Transverse colon (tissue), 4 donors: ENCODE measurements at regions not wholly inside any gene's neighbourhood (a gene's known extent, or its start where the extent isn't known, plus 50 kb on each side); places are given as distances from the start of the nearest gene placed in this dataset.

Source experiments
- CTCF ChIP-seq, 5 experiments: fragments of 200-600 bp in 3 of 5; fragments of 450-650 bp in 2 of 5; sonication (generic) in 3 of 5; IDR thresholded peaks; 1 replicate in 2 of 5; 2 replicates in 3 of 5; pipeline ENCODE4 v1.5.1; 2016 to 2017; ENCODE audit warnings: antibody characterized with exemption in 5 of 5, inconsistent platforms in 3 of 5, mild to moderate bottlenecking in 2 of 5, moderate library complexity in 1 of 5
- EP300 ChIP-seq: sonication (generic); formaldehyde crosslinking; IDR thresholded peaks from one replicate; pipeline ENCODE4 v1.6.1; 2017; ENCODE audit warnings: antibody characterized with exemption, low read depth
- POLR2A ChIP-seq: fragments of 450-650 bp; IDR thresholded peaks from one replicate; pipeline ENCODE4 v1.6.1; 2016; ENCODE audit warnings: antibody characterized with exemption, mild to moderate bottlenecking, moderate library complexity
- POLR2AphosphoS5 ChIP-seq, 3 donors: sonication (generic); formaldehyde crosslinking; IDR thresholded peaks; one replicate each; pipeline ENCODE4 v1.6.1; 2016; ENCODE audit warnings: antibody characterized with exemption in 3 of 3

- TF ChIP-seq POLR2AphosphoS5 (IDR thresholded peaks at IDR 0.05) (no peak), EP300 (no peak), CTCF (IDR thresholded peaks at IDR 0.05) (no peak), POLR2A (no peak)
Measured at GRCh38 chr2:4408321-4408720, 704.9 kb downstream of the DCDC2C start.
